GM12891 (cell line): ENCODE measurements at regions not wholly inside any gene's neighbourhood (a gene's known extent, or its start where the extent isn't known, plus 50 kb on each side); places are given as distances from the start of the nearest gene placed in this dataset.

Experiments
- DNase-seq: peaks from one replicate; pipeline ENCODE4 v3.0.0; 2011; ENCODE audit warnings: low spot score; ENCODE audit not compliant: insufficient read length
- FAIRE-seq: peaks from 2 replicates; lab custom pipeline; 2011; peaks lifted over from hg19 to GRCh38; lab: Jason Lieb, UNC
- PAX5 ChIP-seq: IDR thresholded peaks from 2 replicates; pipeline ENCODE4 v1.6.1; 2011; ENCODE audit warnings: low read length, moderate library complexity, mild to moderate bottlenecking; ENCODE audit not compliant: insufficient read depth, severe bottlenecking
- POLR2A ChIP-seq: IDR thresholded peaks from 2 replicates; pipeline ENCODE4 v1.6.1; 2011; ENCODE audit warnings: low read depth, low read length, control low read depth
- POLR2AphosphoS5 ChIP-seq: IDR thresholded peaks from 2 replicates; pipeline ENCODE4 v1.6.1; 2011; ENCODE audit warnings: low read depth, low read length, control low read depth
- POU2F2 ChIP-seq: IDR thresholded peaks from 2 replicates; pipeline ENCODE4 v1.6.1; 2011; ENCODE audit warnings: low read depth, mild to moderate bottlenecking, control low read depth, low read length, moderate library complexity
- SPI1 ChIP-seq: IDR thresholded peaks from 2 replicates; pipeline ENCODE4 v1.6.1; 2011; ENCODE audit warnings: low read depth, low read length, control low read depth
- TAF1 ChIP-seq: IDR thresholded peaks from 2 replicates; pipeline ENCODE4 v1.6.1; 2011; ENCODE audit warnings: low read depth, low read length, control low read depth

DNA sequence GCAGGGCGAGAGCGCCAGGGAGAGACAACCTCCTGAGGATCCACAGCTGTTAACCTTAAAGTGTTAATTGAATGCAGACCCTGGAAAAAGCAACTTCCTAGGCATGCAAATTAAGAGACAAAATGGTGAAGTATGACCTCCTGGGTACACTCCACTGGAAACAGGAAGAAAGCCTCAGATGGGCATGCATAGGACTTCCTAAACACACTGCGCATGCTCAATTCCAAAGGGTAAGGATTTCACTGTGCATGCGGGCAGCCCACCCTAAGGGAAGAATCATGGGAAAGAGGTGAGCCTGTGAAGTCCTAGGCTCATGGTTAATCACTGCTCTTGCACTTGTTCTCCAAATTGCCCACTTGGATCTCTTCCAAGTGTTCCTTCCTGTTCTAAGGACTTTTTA lies 80.5 kb upstream of the CAPRIN2 start:
- DNase-seq (no peak), FAIRE-seq (no peak)
- TF ChIP-seq TAF1 (no peak), POU2F2 (no peak), SPI1 (no peak), PAX5 (no peak), POLR2A (no peak), POLR2AphosphoS5 (no peak)

DNA sequence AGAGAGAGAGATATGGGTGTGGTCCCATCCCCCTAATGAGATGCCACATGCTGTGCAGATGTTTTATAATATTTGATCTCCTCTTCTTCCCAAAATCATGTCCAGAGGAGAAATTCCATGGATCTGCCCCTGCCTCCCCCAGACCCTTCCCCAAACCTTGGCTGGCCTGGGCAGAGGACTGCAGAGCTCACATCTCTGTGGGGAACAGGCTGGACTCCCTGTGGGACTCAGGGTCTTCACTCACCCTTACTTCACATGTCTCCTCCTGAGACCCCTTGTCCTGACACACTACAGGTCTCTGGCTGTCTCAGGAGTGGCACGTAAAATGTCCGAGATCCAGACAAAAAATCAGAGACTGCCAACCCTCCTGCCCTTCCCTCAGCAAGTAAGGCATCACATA lies 76.0 kb upstream of the CAPRIN2 start:
- no peak for FAIRE-seq
- TF ChIP-seq POLR2AphosphoS5: no peak
- TF ChIP-seq SPI1: no peak
- no peak for TF ChIP-seq PAX5
- no peak for TF ChIP-seq POU2F2
- no peak for TF ChIP-seq TAF1
- TF ChIP-seq POLR2A: no peak
- DNase-seq: no peak

DNA sequence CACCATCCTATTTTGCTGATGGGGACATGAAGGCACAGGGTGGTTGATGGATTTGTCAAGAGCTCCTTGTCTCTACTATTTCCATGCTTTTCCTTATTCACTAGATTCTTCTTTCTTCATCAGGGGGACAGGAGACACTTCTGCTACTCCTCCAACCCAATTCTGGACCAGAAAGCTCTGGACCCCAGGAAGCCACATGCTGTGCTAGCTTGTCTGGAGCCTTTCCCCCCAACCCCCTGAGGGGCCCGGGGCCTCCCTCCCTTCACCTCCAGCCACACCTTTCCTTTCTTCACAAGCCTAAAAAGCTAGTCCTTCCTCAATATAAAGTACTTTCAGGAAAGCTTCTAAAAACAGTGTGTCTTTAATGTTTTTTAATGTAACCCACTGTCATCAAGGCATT lies 75.1 kb upstream of the CAPRIN2 start:
- TF ChIP-seq POU2F2 (no peak), POLR2AphosphoS5 (no peak), SPI1 (no peak), TAF1 (no peak), POLR2A (no peak), PAX5 (no peak)

DNA sequence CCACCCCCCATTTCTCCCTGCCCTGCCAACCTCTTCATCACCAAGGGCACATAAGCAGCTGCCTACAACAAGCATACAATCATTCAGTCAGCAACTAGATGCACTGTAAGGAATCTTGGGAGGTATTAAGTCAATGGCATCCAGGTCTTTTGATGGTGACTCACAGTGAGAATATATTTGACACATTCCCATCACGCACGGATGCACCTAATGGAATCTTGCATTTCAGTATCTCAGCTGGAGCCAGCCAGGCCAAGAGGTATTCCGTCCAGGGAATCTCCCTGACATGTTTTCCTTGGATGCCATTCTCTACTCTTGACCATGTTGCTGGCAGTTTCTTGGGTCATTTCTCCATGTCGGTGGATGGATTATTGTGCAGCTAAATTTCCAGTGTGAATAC lies 73.9 kb upstream of the CAPRIN2 start:
- TF ChIP-seq POU2F2 (no peak), SPI1 (no peak), TAF1 (no peak), POLR2A (no peak), POLR2AphosphoS5 (no peak), PAX5 (no peak)
- FAIRE-seq: no peak
- no peak for DNase-seq

More for the DNA sequence above, 75.1 kb upstream of the CAPRIN2 start:
- no peak for FAIRE-seq
- DNase-seq: no peak

DNA sequence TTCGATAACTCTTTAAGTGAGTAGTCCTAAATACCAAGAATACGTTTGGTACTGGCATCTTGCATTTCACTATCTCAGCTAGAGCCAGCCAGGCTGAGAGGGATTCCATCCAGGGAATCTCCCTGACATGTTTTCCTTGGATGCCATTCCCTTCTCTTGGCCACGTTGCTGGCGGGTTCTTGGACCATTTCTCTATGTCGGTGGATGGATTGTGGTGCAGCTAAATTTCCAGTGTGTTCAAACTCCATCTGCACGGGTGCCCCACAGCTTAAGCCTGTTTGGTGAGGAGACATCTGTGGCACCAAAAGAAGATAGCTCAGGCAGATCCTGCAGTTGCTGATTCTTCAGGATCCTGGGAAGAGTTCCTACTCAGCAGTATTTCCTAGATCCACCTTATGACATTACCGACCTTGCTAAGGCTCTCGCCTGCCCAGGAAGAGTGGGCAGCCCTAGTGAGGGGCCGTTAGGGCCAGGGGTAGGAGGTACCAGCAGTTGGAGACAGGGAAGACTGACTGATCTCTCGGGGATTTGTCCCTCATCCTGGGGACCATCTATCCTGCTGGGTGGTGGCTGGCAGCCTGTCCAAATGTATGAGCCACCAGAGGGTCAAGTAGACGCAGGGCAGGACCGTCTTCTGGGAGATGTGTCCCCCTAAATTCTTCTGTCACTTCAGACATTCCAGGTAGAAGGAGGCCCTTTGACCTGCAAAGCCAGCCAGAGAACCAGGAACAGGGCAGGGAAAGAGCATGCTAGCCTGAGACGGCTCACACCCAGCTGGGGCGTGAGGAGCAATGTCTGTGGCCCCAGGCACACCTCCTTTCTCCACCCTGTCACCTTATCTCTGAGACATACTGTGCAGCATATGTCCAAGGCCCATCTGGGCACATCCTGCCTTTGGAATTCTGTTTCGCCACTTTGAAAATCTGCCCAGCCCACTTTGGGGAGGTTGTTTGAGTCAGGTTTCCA lies 72.6 kb upstream of the CAPRIN2 start:
- DNase-seq (no peak), FAIRE-seq (no peak)
- no peak for TF ChIP-seq TAF1
- TF ChIP-seq POU2F2: no peak
- no peak for TF ChIP-seq POLR2A
- no peak for TF ChIP-seq PAX5
- TF ChIP-seq SPI1: no peak
- no peak for TF ChIP-seq POLR2AphosphoS5

DNA sequence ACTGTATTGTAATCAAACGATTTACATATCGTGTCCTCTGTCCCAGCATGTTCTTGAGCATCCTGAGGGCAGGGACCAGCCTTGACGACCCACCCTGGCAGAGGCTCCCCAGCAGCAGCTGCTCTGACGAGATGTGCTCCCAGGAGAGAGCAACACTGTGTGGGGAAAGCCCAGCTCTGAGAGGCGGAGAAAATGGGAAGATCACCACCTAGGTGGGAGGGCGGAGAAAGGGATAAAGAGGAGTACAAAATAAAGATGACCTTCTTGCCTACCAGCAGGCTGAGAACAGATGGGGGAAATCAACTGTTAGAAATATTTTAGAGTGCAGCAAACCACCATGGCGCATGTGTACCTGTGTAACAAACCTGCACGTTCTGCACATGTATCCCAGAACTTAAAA lies 71.5 kb upstream of the CAPRIN2 start:
- DNase-seq (no peak), FAIRE-seq (no peak)
- no peak for TF ChIP-seq SPI1
- no peak for TF ChIP-seq PAX5
- no peak for TF ChIP-seq POU2F2
- no peak for TF ChIP-seq TAF1
- TF ChIP-seq POLR2AphosphoS5: no peak
- no peak for TF ChIP-seq POLR2A

DNA sequence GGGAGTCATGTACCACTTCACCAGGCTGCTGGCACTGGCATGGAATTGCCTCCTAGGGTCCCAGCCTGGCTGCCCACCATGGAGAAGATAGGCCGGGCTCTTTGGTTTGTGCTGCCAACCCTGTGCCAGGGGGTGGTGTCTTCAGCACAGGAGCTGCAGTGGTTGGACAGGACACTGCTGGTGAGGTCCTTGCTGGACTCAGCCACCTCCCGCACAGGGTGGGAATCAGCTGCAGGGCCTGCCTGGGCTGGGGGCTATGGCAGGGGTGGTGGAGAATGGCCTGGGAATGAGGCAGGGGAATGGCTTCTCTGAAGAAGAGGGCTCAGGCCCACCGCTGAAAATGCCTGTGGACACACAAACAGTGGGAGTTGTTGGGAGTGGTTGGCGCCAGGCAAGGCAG lies 70.6 kb upstream of the CAPRIN2 start:
- DNase-seq (no peak), FAIRE-seq (no peak)
- TF ChIP-seq TAF1 (no peak), POLR2A (no peak), SPI1 (no peak), PAX5 (no peak), POLR2AphosphoS5 (no peak), POU2F2 (no peak)

DNA sequence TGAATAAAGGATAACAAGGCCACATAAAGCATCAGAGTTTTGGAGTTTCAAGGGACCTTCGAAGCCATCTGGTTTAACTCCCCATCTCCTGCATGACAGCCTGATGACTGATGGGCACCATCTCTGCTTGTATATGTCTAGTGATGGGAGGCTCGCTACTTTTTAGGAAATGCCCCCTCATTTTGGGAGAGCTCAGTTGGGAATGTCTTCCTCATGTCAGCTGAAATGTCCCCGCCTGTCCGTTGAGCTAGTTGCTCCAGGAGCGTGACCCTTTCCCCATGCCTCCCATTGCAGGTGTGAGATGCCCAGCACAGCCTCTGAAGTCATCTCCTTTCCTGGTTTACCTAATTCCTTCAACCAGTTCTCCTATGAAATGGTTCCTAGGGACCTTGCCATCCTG lies 69.6 kb upstream of the CAPRIN2 start:
- DNase-seq (no peak), FAIRE-seq (no peak)
- TF ChIP-seq POLR2A: no peak
- TF ChIP-seq POU2F2: no peak
- no peak for TF ChIP-seq SPI1
- TF ChIP-seq TAF1: no peak
- no peak for TF ChIP-seq POLR2AphosphoS5
- TF ChIP-seq PAX5: no peak

DNA sequence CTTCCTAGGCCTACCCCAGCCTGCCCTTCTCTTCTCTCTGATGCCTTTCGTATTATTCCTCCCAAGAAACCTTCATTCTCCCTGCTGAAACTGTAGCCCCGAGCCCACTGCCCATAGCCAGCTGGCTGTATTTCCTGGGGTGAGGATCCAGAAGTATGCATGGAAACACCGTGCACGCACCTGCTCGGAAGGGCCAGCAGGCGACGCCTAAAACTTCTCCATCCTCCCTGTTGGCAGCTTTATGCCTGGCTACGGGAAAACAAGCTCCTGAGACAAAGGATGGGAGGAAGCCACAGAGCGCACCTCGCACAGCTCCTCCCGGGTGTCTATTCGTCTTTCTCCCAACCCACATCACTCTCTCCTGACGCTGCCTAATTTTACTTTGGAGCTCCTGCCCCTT lies 69.0 kb upstream of the CAPRIN2 start:
- no peak for DNase-seq
- TF ChIP-seq POU2F2: no peak
- TF ChIP-seq TAF1: no peak
- TF ChIP-seq POLR2A: no peak
- TF ChIP-seq PAX5: no peak
- TF ChIP-seq POLR2AphosphoS5: no peak
- TF ChIP-seq SPI1: no peak
- FAIRE-seq: no peak

DNA sequence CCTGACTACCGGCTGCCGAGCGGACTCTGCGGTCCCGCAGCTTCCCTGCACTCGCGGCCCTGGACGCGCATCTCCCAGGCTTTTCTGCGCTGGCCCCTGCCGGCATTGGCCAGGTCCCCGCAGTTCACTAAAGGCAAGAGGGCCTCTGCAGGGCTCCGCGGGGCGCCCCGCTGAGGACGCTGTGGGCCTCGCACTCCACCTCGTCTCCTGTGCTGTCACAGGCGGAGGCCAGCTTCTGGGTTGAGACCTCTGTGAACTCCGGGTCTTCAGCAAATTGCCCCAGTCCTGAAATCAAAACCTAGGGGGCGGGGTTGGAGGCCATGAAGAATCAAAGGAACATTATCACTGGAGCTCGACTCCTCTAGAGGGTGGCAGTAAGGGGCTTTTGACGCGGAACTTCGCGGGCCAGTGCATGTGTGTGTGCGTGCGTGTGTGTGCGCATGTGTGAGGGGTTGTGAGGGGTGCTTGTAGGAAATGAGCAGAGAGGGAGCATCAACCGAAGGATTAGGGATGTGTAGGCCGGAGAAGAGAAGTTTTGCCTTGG lies 68.5 kb upstream of the CAPRIN2 start:
- TF ChIP-seq POU2F2: no peak
- FAIRE-seq (no peak), DNase-seq (no peak)
